GM19463 (cell line): ENCODE measurements at regions not wholly inside any gene's neighbourhood (a gene's known extent, or its start where the extent isn't known, plus 50 kb on each side); places are given as distances from the start of the nearest gene placed in this dataset.

Experiments used
- ATAC-seq: cut with Tn5 transposase; IDR thresholded peaks from one replicate; pipeline ENCODE4 v1.9.1; 2021; ENCODE audit warnings: mild to moderate bottlenecking, moderate library complexity; ENCODE audit not compliant: unreplicated experiment

GRCh38 chr4:14023036-14023435 is 395.5 kb upstream of the BOD1L1 start:
- no peak for ATAC-seq

- ATAC-seq = no peak
These were observed 396.4 kb upstream of the BOD1L1 start for GRCh38 chr4:14023896-14024295.

- ATAC-seq = no peak
These were observed 397.6 kb upstream of the BOD1L1 start for GRCh38 chr4:14025111-14025510.

- no peak for ATAC-seq
These were observed 398.4 kb upstream of the BOD1L1 start for GRCh38 chr4:14025891-14026290.

- ATAC-seq = no peak
These were observed 401.3 kb upstream of the BOD1L1 start for GRCh38 chr4:14028862-14029261.

GRCh38 chr4:14035076-14035475 is 407.6 kb upstream of the BOD1L1 start:
- no peak for ATAC-seq

- ATAC-seq = no peak
These were observed 415.7 kb upstream of the BOD1L1 start for GRCh38 chr4:14043203-14043602.

GRCh38 chr4:14046642-14047041 is 419.1 kb upstream of the BOD1L1 start:
- ATAC-seq = no peak

- no peak for ATAC-seq
These were observed 420.3 kb upstream of the BOD1L1 start for GRCh38 chr4:14047840-14048239.

GRCh38 chr4:14049946-14050345 is 422.4 kb upstream of the BOD1L1 start:
- no peak for ATAC-seq

GRCh38 chr4:14053291-14053690 is 425.8 kb upstream of the BOD1L1 start:
- no peak for ATAC-seq

GRCh38 chr4:14054391-14054790 is 426.9 kb upstream of the BOD1L1 start:
- no peak for ATAC-seq

- ATAC-seq = no peak
These were observed 431.5 kb upstream of the BOD1L1 start for GRCh38 chr4:14059006-14059405.

- no peak for ATAC-seq
These were observed 437.5 kb upstream of the BOD1L1 start for GRCh38 chr4:14064984-14065383.

- ATAC-seq = no peak
These were observed 437.9 kb upstream of the BOD1L1 start for GRCh38 chr4:14065406-14065805.

GRCh38 chr4:14066979-14067378 is 439.5 kb upstream of the BOD1L1 start:
- no peak for ATAC-seq

- no peak for ATAC-seq
These were observed 442.4 kb upstream of the BOD1L1 start for GRCh38 chr4:14069886-14070285.

- ATAC-seq = no peak
These were observed 442.9 kb upstream of the BOD1L1 start for GRCh38 chr4:14070289-14070880.

GRCh38 chr4:14072506-14072905 is 445.0 kb upstream of the BOD1L1 start:
- ATAC-seq = no peak

GRCh38 chr4:14076776-14077175 is 449.3 kb upstream of the BOD1L1 start:
- no peak for ATAC-seq

GRCh38 chr4:14078326-14078725 is 450.8 kb upstream of the BOD1L1 start:
- no peak for ATAC-seq

- peak; percentile 50 for ATAC-seq
These were observed 452.1 kb upstream of the BOD1L1 start for GRCh38 chr4:14079601-14080000.

GRCh38 chr4:14083150-14083549 is 455.6 kb upstream of the BOD1L1 start:
- no peak for ATAC-seq
